Stomach (tissue), 8 donors: ENCODE measurements at regions not wholly inside any gene's neighbourhood (a gene's known extent, or its start where the extent isn't known, plus 50 kb on each side); places are given as distances from the start of the nearest gene placed in this dataset.

Experiments
- DNase-seq, 2 donors: peaks; one replicate each; pipeline versions ENCODE4 v3.0.0 to v3.0.0-alpha.2; 2013 to 2019
- H3K27ac ChIP-seq, 5 donors: fragments of 200-600 bp in 4 of 5; sonication (generic) in 4 of 5; one replicate each; pipeline ENCODE4 v1.5.1; 2013 to 2019; ENCODE audit warnings: mild to moderate bottlenecking in 1 of 5, moderate library complexity in 1 of 5
- H3K27me3 ChIP-seq, 3 donors: fragments of 200-600 bp; sonication (generic); one replicate each; pipeline ENCODE4 v1.5.1; 2017 to 2019; ENCODE audit warnings: mixed run types in 1 of 3
- H3K36me3 ChIP-seq, 4 donors: fragments of 200-600 bp; sonication (generic); 1 replicate in 3 of 4; 2 replicates in 1 of 4; pipeline ENCODE4 v1.5.1; 2016 to 2019
- H3K4me1 ChIP-seq, 4 donors: fragments of 200-600 bp; sonication (generic); one replicate each; pipeline ENCODE4 v1.5.1; 2016 to 2019
- H3K4me3 ChIP-seq, 4 donors: fragments of 200-600 bp; sonication (generic) in 3 of 4; one replicate each; pipeline ENCODE4 v1.5.1; 2016 to 2019; ENCODE audit warnings: mild to moderate bottlenecking in 1 of 4
- H3K9me3 ChIP-seq, 4 donors: fragments of 200-600 bp; sonication (generic); one replicate each; pipeline ENCODE4 v1.5.1; 2016 to 2019
- EP300 ChIP-seq: sonication (generic); formaldehyde crosslinking; IDR thresholded peaks from one replicate; pipeline ENCODE4 v1.6.1; 2017; ENCODE audit warnings: antibody characterized with exemption
- POLR2A ChIP-seq, 4 donors: fragments of 450-650 bp; IDR thresholded peaks; one replicate each; pipeline ENCODE4 v1.6.1; 2016; ENCODE audit warnings: antibody characterized with exemption in 4 of 4, control low read depth in 2 of 4, mild to moderate bottlenecking in 1 of 4, moderate library complexity in 1 of 4
- POLR2AphosphoS5 ChIP-seq, 3 donors: sonication (generic); formaldehyde crosslinking; IDR thresholded peaks; one replicate each; pipeline ENCODE4 v1.6.1; 2016; ENCODE audit warnings: antibody characterized with exemption in 3 of 3
- WGBS, 5 donors: extraction: QIAGEN DNeasy Blood & Tissue Kit in 3 of 5; methylation state at CpG; one replicate each; pipeline versions ENCODE4 v1.1.5 to v1.1.7; 2013 to 2018; 5-methylcytosine and 5-hydroxymethylcytosine counted together
- intact Hi-C: fragments of 100-400 bp; cut with DNase I; formaldehyde crosslinking; loops from one replicate; pipeline ENCODE4 v1.15.1; 2023; ENCODE audit warnings: low total_unique reads
- TF ChIP-seq, protein P1 (sequence below), 7 experiments: fragments of 450-650 bp in 4 of 7; fragments of 200-600 bp in 3 of 7; sonication (generic) in 3 of 7; IDR thresholded peaks; one replicate each; pipeline ENCODE4 v1.5.1; 2016 to 2019; ENCODE audit warnings: antibody characterized with exemption in 7 of 7, control low read depth in 2 of 7, mild to moderate bottlenecking in 1 of 7
- donor health status: healthy with polysubstance abuse.
- donor health status: Bipolar disorder and iron deficiency.
- donor health status: healthy.

DNA sequence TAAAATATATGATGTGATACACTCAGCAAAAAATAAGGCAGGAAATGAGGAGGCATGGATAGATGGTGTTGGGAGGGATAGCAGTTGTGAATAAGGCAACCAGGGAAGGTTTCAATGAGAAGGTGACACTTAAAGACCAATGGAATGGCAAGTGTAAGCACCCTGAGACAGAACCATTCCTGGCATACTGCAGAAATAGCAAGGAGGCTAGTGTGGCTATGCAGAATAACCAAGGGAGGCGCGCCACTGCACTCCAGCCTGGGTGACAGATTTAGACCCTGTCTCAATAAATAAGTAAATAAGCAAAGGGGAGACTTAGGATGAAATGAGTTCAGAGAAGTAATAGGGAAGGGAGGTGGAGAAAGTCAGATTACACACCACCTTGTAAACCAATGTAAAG is 113.9 kb downstream of the TOMM20 start:
- WGBS, 5 donors, result 90 to 100% (median 98%) methylated on average over 2 of the region's 2 CpGs
- no peak for DNase-seq
- TF ChIP-seq POLR2A (IDR thresholded peaks at IDR 0.05), result no peak
- no peak for TF ChIP-seq EP300
- TF ChIP-seq, protein P1, sequence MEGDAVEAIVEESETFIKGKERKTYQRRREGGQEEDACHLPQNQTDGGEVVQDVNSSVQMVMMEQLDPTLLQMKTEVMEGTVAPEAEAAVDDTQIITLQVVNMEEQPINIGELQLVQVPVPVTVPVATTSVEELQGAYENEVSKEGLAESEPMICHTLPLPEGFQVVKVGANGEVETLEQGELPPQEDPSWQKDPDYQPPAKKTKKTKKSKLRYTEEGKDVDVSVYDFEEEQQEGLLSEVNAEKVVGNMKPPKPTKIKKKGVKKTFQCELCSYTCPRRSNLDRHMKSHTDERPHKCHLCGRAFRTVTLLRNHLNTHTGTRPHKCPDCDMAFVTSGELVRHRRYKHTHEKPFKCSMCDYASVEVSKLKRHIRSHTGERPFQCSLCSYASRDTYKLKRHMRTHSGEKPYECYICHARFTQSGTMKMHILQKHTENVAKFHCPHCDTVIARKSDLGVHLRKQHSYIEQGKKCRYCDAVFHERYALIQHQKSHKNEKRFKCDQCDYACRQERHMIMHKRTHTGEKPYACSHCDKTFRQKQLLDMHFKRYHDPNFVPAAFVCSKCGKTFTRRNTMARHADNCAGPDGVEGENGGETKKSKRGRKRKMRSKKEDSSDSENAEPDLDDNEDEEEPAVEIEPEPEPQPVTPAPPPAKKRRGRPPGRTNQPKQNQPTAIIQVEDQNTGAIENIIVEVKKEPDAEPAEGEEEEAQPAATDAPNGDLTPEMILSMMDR (IDR thresholded peaks at IDR 0.05), result no peak
- no peak for TF ChIP-seq POLR2AphosphoS5 (IDR thresholded peaks at IDR 0.05)
- intact Hi-C loops, result no loop called here
- no peaks in the 10 kb centered on the region for H3K27me3 ChIP-seq
- H3K4me1 ChIP-seq, result peaks cover 0 to 14% (median 3%) of the 10 kb centered on the region in 4 donors
- H3K27ac ChIP-seq, result no peak overlapping the region
- H3K36me3 ChIP-seq, result no peaks in the 10 kb centered on the region
- no peak overlapping the region for H3K4me3 ChIP-seq
- peaks cover 0 to 7% (median 2%) of the 10 kb centered on the region in 4 donors for H3K9me3 ChIP-seq

DNA sequence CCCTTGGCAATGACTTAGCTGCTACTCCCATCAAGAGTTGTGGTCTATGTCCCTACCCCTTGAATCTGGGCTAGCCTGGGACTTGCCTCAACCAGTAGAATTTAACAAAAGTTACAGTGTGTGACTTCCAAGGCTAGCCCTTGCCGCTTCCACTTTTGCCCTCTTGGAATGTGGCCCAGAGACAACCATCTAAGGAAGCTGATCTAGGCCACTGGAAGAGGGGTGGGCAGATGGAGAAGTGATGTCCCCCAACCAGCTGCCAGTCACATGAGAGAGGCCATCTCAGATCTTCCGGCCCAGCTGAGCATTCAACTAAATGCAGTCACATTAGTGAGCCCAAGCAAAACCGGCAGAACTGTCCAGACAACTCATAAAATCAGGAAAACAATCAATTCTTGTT is 115.1 kb downstream of the TOMM20 start:
- Histone ChIP-seq H3K4me3 (no peak overlapping the region), H3K4me1 (peaks cover 0 to 14% (median 3%) of the 10 kb centered on the region in 4 donors), H3K9me3 (peaks cover 0 to 7% (median 2%) of the 10 kb centered on the region in 4 donors), H3K27me3 (no peaks in the 10 kb centered on the region), H3K27ac (no peak overlapping the region), H3K36me3 (no peaks in the 10 kb centered on the region)
- intact Hi-C loops, result no loop called here
- no peak for DNase-seq
- WGBS, 5 donors, result 84 to 96% (median 91%) methylated on average over 3 of the region's 3 CpGs
- TF ChIP-seq, protein P1 (IDR thresholded peaks at IDR 0.05), result no peak
- TF ChIP-seq POLR2AphosphoS5 (IDR thresholded peaks at IDR 0.05), result no peak
- TF ChIP-seq EP300, result no peak
- TF ChIP-seq POLR2A (IDR thresholded peaks at IDR 0.05), result no peak

DNA sequence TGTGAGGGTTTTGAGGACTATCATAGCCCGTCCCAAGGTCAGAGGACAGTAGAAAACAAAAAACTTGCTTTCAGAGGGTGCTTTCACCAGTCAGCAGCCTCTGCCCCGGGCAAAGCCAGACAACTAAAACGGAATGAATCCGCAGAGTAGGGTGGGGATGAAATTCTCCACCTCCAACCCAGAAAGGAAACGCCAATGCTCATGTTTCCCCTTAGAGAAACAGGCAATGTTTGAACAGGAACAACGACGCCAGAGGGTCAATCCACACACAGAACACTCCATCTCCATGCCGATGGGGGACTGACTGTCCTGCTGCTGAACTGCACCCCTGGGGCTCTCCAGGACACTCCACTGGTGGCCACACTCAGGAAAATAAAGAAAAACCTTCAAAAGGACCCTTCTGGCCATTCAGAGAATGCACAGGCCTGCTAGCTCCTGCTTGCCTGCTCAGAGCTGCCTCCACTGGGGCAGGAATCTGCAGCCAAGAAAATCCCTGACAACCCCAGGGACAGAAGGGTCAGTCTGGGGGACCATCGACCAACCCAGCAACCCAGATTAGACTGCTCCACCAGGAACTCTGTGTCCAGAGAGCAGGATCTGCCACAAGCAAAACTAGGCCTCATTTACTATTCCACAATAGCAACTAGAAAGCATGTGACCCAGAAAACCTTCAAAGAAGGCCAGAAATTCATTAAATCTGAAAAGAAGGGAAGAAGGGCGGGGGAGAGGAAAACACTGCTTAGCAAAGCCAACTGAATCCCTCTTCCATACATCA is 116.0 kb downstream of the TOMM20 start:
- Histone ChIP-seq H3K27me3 (no peaks in the 10 kb centered on the region), H3K9me3 (no peaks in the 10 kb centered on the region), H3K36me3 (no peaks in the 10 kb centered on the region), H3K4me3 (no peak overlapping the region), H3K27ac (peak overlapping the region in 4 of 5 donors; percentile 39 to 77 (median 46)), H3K4me1 (peaks cover 0 to 14% (median 3%) of the 10 kb centered on the region in 4 donors)
- intact Hi-C loops, result no loop called here
- DNase-seq, result peak in 1 of 2 donors; percentile 35
- TF ChIP-seq POLR2AphosphoS5 (IDR thresholded peaks at IDR 0.05), result no peak
- TF ChIP-seq POLR2A (IDR thresholded peaks at IDR 0.05), result no peak
- no peak for TF ChIP-seq EP300
- TF ChIP-seq, protein P1 (IDR thresholded peaks at IDR 0.05), result no peak
- WGBS, 5 donors, result 61 to 81% (median 67%) methylated on average over 10 of the region's 10 CpGs

DNA sequence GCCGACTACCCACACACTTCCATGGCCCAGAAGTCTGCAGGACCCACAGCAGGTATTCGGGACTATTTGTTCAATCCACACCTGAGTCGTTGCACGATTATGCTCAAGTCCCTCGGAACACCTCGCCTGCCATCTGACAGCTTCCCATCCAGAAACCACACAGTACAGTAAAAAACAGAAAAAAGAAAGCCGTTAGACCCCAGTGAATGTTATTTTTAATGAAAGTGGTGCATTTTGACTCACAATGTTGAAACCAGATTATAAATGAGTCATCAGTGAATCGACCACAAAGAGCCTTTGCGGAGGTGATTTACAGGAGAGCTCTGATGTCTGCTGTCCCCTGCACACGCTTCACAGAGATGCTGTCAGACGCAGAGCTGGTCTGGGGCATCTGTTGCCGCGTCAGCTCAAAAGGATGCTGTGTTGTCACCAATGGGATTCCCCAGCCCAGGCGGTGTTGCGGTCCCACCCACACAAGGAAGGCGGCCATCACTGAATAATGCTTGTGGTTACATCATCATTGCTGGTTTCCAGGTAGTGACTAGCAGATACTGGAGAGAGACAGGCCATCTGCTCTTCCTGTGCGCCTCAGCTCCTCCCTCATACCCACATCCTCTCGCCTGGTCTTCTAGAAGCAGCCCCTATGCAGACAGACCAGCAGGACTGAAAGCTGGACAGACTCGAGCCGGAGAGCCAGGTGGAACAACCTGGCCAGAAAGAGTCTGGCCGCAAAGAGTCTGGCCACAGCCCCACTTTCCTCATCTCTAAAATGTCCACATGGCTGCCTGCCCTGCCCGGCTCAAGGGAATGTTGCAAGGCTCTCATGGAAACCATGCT is 116.8 kb downstream of the TOMM20 start:
- H3K36me3 ChIP-seq, result no peaks in the 10 kb centered on the region
- peak overlapping the region in 4 of 5 donors; percentile 39 to 77 (median 46) for H3K27ac ChIP-seq
- H3K4me3 ChIP-seq, result no peak overlapping the region
- H3K4me1 ChIP-seq, result peaks cover 0 to 14% (median 3%) of the 10 kb centered on the region in 4 donors
- H3K27me3 ChIP-seq, result no peaks in the 10 kb centered on the region
- DNase-seq, result peak; percentile 64 to 88
- no peaks in the 10 kb centered on the region for H3K9me3 ChIP-seq
- WGBS, 5 donors, result 59 to 84% (median 75%) methylated on average over 20 to 22 of the region's 22 CpGs
- intact Hi-C loops, result no loop called here
- TF ChIP-seq POLR2AphosphoS5 (IDR thresholded peaks at IDR 0.05), result peak in 2 of 3 donors; percentile 29 to 59
- TF ChIP-seq, protein P1 (IDR thresholded peaks at IDR 0.05), result no peak
- TF ChIP-seq POLR2A (IDR thresholded peaks at IDR 0.05), result no peak
- TF ChIP-seq EP300, result no peak
